SJCRH30 (cell line): ENCODE measurements at regions not wholly inside any gene's neighbourhood (a gene's known extent, or its start where the extent isn't known, plus 50 kb on each side); places are given as distances from the start of the nearest gene placed in this dataset.
"Not testable (repeated sequence)": the region's sequence is repeated elsewhere in the genome, so short reads cannot be mapped to it uniquely, and the experiment has no call there.

Source experiments
- DNase-seq, 2 experiments: peaks; one replicate each; pipeline ENCODE4 v3.0.0-alpha.2; 2015 to 2020
- H3K27ac ChIP-seq: fragments of 250-450 bp; sonication (Bioruptor Pico); 2 replicates; pipeline ENCODE4 v1.5.1; 2020; ENCODE audit warnings: mild to moderate bottlenecking, moderate library complexity
- H3K27me3 ChIP-seq: fragments of 250-450 bp; sonication (Bioruptor Pico); 2 replicates; pipeline ENCODE4 v1.5.1; 2020; ENCODE audit warnings: mild to moderate bottlenecking, moderate library complexity
- H3K36me3 ChIP-seq: fragments of 250-450 bp; sonication (Bioruptor Pico); 2 replicates; pipeline ENCODE4 v1.5.1; 2020; ENCODE audit warnings: mild to moderate bottlenecking, moderate library complexity
- H3K4me1 ChIP-seq: fragments of 250-450 bp; sonication (Bioruptor Pico); 2 replicates; pipeline ENCODE4 v1.5.1; 2020; ENCODE audit warnings: mild to moderate bottlenecking, moderate library complexity
- H3K4me3 ChIP-seq: fragments of 250-450 bp; sonication (Bioruptor Pico); 2 replicates; pipeline ENCODE4 v1.5.1; 2020; ENCODE audit warnings: mild to moderate bottlenecking, moderate library complexity
- H3K9me3 ChIP-seq: fragments of 250-450 bp; sonication (Bioruptor Pico); replicated peaks from 2 replicates; pipeline ENCODE4 v1.5.1; 2020; ENCODE audit warnings: mild to moderate bottlenecking, moderate library complexity

DNA sequence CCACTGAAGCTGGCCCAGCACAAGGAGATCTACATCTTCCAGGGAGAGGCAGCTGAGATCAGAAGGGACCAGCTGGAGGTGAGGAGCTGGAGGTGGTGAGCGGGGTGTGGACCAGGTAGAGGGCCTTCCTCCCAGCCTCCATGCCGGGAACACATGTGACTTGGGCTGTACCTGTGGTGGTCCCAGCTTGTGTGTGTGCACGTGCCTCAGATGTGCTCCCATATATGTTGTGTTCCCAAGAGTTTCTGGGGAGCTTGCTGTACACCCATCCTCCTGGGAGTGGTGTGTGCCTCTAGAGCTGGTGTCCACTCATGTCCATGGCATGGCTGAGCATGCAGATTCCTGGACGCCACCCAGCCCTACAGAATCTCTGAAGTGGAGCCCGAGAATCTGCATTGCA lies 183.7 kb upstream of the AKAP13 start:
- H3K4me3 ChIP-seq, H3K36me3 ChIP-seq, H3K27me3 ChIP-seq, H3K27ac ChIP-seq, H3K9me3 ChIP-seq, DNase-seq, H3K4me1 ChIP-seq: not testable (repeated sequence)

DNA sequence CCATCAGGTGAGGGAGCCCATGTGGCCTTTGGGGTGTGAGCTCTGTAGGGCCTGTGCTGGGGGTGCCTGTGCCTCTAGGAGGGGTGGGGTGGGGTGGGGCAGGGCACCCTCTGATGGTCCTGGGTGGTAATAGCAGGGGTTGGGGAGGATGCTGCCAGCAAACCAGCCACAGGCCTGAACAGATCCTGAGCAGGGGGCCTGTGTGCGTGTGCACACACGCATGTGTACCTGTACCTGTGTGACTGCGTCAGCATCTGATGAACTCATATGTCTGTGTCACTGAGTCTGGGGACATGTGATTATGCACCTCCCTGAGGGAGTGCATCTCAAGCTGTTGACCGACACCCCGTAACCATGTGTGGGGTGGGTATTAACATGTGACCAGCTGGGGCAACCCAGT lies 182.8 kb upstream of the AKAP13 start:
- not testable (repeated sequence) for H3K4me1 ChIP-seq, H3K27ac ChIP-seq, DNase-seq, H3K27me3 ChIP-seq, H3K36me3 ChIP-seq, H3K4me3 ChIP-seq, H3K9me3 ChIP-seq

DNA sequence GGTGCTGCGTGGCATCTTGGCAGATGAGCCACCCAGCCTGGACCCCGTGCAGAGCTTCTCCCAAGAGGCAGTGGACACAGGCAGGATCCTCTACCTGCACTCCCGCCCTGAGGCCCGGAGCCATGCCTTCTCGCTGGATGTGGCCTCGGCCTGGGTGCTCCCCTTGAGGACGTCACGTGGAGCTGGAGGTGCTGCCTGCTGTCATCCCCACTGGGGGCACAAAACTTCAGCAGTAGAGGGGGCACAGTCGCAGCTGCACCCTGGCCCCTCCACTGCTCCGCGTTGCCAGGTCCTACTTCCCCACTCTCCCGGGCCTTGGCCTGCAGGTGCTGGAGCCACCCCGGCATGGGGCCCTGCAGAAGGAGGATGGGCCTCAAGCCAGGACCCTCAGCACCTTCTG lies 182.0 kb upstream of the AKAP13 start:
- not testable (repeated sequence) for H3K27ac ChIP-seq, H3K27me3 ChIP-seq, H3K4me3 ChIP-seq, DNase-seq, H3K9me3 ChIP-seq, H3K36me3 ChIP-seq, H3K4me1 ChIP-seq

DNA sequence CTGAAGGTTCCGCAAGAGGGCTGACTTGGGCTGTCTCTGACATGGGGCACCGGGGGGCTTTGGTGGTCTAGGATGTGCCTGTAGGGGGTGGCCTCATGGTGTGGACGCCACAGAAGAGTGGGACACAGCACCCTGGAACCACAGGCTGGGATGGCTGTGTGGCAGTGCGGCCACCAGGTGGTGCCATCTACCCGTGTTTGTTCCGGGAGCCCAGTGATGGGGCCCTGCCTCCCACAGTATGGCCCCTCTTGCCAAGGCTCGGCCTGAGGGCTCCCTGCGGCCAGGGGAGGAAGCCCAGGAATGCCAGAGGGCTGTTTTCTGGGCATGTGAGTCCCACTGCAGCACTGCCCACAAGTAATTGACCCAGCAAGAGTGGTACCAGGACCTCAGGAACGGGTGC lies 180.2 kb upstream of the AKAP13 start:
- not testable (repeated sequence) for H3K27me3 ChIP-seq, H3K27ac ChIP-seq, H3K4me3 ChIP-seq, H3K36me3 ChIP-seq, DNase-seq, H3K4me1 ChIP-seq, H3K9me3 ChIP-seq

DNA sequence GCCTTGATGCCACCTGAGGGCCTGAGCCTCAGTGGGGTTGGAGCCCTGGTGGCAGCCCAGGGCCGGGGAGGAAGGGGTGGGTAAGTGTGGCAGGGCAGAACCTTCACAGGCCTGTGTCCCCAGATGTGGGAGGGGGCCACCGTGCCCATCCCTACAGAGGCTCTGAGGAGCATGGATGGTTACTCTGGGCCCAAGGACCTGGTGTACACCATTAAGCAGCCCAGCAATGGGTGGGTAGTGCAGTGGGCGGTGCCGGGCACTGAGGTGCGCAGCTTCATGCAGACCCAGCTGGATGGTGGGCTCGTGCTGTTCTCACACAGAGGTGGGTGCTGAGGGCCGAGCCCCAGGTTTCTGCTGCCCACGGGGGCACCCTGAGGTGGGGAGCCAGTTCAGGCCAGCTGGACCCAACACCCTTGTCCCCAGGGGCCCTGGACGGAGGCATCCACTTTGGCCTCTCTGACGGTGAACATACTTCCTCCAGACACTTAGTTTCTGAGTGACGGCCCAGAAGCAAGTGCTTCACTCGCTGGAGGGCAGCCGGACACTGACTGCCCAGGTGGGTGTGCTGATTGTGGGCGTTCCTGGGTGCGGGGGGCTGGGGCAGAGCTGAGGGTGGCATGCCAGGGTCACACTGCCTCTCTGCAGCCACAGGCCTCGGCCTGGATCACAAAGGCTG lies 179.1 kb upstream of the AKAP13 start:
- not testable (repeated sequence) for H3K27ac ChIP-seq, H3K36me3 ChIP-seq, H3K4me1 ChIP-seq, H3K4me3 ChIP-seq, H3K9me3 ChIP-seq, DNase-seq, H3K27me3 ChIP-seq

DNA sequence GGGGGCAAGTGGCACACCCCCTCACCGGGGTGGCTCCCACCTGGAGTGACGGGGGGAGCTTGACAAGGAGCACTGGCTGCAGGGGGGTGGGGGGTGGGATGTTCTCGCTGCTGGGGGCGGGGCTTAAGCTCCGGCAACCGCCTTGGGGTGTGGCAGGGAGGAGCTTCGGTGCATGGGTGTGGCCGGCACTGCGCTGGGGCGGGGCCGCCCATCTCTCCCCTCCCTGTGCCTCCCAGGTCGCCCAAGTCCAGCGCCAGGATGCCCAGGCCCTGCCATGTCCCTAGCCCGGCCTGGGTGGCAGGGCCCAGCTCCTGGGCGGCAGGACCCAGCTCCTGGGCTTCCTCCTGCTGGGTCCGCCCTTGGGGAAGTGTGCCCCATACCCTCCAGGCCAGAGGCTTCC lies 175.9 kb upstream of the AKAP13 start:
- H3K36me3 ChIP-seq, DNase-seq, H3K4me1 ChIP-seq, H3K4me3 ChIP-seq, H3K9me3 ChIP-seq, H3K27ac ChIP-seq, H3K27me3 ChIP-seq: not testable (repeated sequence)

DNA sequence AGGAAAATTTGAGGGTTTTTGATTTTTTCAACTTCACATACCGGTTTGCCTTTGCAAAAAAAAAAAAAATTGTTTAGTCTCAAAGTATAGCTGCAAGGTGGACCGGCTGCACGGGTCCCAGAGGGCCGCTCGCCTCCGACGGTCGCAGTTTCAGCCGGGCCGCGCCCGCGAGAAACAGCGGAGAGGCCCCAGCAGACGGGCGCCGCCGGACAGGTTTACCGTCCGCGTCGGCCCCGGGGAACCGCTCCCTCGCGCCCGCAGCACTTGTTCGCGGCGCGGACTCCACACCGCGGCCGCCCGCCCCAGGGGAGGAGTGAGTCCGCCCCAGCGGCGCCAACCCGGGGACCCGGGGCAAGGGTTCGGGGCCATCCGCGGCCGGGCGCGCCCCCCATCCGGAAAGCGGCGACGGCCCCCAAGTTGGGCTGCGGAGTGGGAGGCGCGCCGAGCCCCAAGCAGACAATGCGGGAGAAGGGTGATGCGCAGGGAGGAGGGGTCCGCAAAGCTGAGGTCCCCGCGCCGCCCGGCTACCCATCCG lies 146.5 kb upstream of the AKAP13 start:
- DNase-seq, H3K9me3 ChIP-seq, H3K4me1 ChIP-seq, H3K4me3 ChIP-seq, H3K27me3 ChIP-seq, H3K36me3 ChIP-seq, H3K27ac ChIP-seq: not testable (repeated sequence)

DNA sequence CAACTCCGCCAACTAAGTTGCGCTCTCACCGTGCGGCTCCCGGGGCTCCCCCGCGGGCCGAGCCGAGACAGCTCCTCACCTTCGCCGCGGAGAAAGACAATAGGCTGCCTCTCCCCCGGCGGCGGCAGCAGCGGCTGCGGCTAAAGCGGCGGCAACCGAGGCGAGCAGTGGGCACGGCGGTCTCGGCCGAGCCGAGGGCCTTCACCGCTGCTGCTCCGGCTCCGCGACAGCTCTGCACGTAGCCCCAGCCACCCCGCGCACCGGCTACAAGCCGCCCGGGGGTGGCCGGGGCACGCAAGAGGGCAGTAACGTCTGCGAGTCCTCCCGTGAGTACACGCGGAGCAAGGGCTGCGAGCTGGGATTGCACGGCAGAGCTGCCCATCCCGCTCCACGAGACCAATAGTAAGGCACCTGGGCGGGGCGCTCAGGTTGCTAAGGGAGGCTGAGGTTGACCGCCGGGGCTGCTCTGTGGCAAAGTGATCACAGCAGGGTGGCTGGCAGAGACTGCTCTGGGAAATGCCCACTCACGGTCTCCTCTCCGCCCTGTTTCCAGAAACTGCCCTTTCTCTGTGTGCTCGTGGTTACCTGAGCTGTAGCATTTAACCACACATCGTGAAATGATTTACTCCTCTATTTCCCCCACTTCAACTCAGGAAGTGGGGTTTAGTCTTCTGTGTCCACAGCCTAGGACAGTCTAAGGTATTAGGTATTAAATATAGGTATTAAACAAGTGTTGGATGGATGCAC lies 145.8 kb upstream of the AKAP13 start:
- not testable (repeated sequence) for H3K4me1 ChIP-seq, H3K9me3 ChIP-seq, DNase-seq, H3K36me3 ChIP-seq, H3K27me3 ChIP-seq, H3K27ac ChIP-seq
- H3K4me3 ChIP-seq = peak overlapping the region; percentile 62

DNA sequence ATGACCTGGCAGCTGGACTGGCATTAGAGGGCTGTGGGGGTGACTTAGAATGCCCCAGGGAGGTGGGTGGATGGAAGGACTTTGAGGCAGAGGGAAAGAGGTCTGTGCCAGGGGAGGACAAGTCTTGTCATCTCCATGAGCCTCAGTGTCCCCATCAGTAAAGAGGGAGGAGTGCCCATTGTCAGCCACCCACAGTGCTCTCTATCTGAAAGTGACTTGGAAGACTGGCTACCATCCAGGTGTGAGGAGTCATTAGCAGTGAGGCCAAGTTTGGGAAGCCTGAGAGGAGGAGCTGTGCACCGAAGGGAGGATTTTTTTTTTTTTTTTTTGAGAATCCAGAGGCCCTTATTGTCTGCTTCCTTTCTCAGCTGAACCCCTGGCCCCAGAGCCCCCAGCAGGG lies 136.3 kb upstream of the AKAP13 start:
- not testable (repeated sequence) for H3K36me3 ChIP-seq, H3K27ac ChIP-seq, H3K9me3 ChIP-seq, H3K27me3 ChIP-seq, H3K4me1 ChIP-seq, DNase-seq, H3K4me3 ChIP-seq

DNA sequence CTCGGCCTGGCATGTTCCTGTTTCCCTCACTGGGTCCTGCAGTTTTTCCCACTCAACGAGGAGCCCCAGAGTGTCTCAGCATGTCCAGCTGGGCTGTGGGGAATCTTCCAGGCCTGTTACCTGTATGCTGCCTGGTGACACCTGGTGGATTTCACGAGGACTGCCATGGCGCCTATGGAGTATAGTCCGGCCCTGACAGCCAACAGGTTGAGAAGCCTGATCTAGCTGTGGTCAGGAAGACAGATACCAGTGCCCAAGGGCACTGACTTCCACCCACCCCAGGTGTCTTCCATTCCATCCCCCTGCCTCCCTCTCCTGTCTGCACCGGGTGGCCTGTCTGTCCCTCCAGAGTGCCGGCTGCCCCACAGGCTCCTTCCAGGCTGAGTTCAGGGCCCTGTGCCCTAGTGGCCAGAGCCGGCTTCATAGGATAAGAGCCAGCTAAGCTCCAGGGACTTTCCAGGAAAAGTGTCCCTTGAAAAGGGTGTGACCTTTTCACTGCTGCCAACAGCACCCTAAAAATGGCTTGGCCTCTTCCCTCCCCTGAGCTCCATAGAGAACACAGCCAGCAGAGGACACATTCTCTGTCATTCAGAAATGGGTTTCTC lies 129.4 kb upstream of the AKAP13 start:
- DNase-seq, H3K4me3 ChIP-seq, H3K27me3 ChIP-seq, H3K36me3 ChIP-seq, H3K9me3 ChIP-seq, H3K27ac ChIP-seq, H3K4me1 ChIP-seq: not testable (repeated sequence)

DNA sequence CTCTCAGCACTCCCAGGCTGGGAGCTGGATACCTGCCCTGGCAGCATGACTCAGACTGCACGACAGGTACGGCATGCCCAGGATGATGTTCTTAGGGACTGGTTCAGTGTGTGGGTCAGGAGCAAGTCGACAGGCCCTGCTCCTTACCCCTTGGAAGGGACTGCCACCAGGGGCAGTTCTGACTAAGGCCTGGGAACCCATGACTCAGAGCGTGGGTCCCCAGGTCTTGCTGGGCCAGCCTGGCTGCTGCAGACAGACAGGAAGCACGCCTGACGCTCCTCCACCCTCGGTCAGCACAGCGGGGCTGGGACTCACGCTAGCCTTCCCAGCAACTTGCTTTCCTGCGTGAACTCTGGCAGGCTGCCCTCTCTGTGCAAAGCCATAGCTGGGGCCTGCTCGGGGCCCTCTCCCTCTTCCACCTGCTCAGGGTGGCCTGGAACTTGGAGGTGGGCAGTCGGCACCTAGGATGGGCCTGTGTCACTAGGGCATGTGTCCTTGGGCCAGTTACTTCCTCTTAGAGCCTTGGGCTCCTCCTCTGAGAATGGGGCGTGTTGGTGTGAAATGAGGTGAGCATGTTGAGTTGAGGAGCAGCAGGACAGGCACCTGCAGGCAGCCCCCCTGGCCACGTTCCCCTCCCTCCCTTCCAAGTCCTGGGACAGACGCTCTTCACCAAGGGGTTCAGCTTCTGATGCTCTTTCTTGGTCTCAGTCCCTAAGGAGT lies 127.0 kb upstream of the AKAP13 start:
- not testable (repeated sequence) for H3K9me3 ChIP-seq, H3K36me3 ChIP-seq, H3K4me3 ChIP-seq, H3K4me1 ChIP-seq, H3K27me3 ChIP-seq, DNase-seq, H3K27ac ChIP-seq

DNA sequence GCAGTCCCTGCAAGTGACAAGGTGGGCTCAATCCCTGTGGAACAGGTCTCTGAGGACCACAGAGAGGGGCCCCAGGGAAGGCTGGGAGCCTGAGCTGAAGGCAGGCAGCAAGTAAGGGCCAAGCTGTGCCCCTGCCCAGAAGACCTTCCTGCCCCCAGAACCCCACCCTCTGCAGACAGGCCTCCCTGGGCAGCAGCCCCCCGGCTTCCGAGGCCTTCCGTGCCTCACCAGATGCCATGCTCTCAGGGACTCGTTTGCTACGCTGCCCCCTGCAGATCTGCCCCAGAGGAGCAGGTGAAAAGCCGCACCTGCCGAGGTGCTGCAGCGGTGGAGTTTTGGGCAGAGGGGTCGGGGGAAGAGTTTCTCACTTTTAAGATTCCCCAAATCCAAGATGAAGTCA lies 125.4 kb upstream of the AKAP13 start:
- H3K9me3 ChIP-seq, DNase-seq, H3K36me3 ChIP-seq, H3K27me3 ChIP-seq, H3K27ac ChIP-seq, H3K4me1 ChIP-seq, H3K4me3 ChIP-seq: not testable (repeated sequence)

DNA sequence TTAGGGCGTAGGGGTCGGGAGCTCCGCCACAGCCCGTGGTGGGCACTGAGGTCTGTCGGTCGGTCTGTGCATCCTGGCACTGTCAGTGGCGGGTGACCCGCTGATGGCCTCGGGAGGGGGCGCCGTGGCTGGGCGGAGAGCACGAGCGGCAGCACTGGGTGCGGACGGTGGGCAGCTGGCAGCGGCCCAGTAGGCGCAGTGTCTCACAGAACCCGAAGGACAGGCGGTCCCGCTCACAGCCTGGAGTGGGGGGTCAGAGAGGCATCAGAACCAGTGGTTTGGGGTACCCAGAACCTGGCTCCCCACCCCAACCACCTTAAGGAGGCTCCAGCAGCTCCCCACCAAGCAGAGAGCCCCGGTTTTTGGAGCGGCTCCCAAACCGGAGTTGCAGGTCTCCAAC lies 124.9 kb upstream of the AKAP13 start:
- not testable (repeated sequence) for DNase-seq, H3K36me3 ChIP-seq, H3K9me3 ChIP-seq, H3K4me3 ChIP-seq, H3K27me3 ChIP-seq, H3K27ac ChIP-seq, H3K4me1 ChIP-seq

DNA sequence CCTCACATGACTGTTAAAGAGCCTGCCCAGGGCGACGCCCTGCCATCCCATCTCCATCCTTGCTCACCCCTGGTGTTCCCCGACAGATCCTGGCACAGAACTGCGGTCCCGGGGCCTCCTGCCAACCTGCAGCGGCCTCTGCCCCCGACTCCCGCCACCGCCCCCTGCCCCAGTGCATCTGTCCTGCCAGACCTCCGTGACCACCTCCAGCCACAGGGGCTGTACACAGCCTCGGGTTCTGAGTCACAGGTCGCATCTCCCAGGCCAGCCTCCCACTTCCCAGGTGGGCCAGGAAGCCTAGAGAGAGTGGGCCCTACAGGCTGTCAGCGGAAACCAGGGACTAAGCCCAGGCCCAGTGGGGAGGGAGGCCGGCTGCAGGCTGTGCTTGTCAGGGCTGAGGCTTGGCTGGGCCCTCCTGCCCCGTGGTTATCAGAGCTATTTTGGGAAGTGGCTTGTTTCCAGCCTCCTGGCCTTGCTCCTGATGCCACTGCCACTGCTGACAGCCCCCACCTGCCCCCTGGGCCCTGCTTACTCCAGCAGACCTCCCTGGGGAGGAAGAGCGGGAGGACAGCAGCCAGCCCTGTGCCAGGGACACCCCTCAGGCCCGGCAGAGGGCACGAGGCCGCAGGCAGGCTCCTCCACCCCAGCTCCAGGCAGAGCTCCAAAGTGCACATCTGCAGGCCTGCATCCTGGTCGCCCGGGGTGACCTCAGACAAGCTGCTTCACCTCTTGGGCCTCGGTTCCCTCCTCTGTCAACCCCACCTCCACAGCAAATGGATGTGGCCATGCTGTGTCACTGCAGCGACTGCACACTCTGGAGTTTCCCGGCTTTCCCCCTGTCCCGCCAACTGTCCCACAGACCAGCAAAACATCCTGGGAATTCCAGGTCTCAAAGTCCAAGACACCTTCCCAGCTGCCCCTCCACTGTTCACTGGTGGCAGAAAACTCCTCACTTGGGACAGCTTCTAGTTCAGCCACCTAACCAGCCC lies 124.1 kb upstream of the AKAP13 start:
- H3K27ac ChIP-seq, H3K9me3 ChIP-seq, H3K4me3 ChIP-seq, H3K27me3 ChIP-seq, DNase-seq, H3K4me1 ChIP-seq, H3K36me3 ChIP-seq: not testable (repeated sequence)
